Vagina (tissue), 2 donors: ENCODE measurements at regions not wholly inside any gene's neighbourhood (a gene's known extent, or its start where the extent isn't known, plus 50 kb on each side); places are given as distances from the start of the nearest gene placed in this dataset.

Experiments used
- POLR2A ChIP-seq, 2 donors: fragments of 450-650 bp; IDR thresholded peaks; one replicate each; pipeline ENCODE4 v1.6.1; 2017; ENCODE audit warnings: antibody characterized with exemption in 2 of 2, mild to moderate bottlenecking in 2 of 2, moderate library complexity in 2 of 2
- POLR2AphosphoS5 ChIP-seq, 2 donors: sonication (generic); formaldehyde crosslinking; IDR thresholded peaks; one replicate each; pipeline ENCODE4 v1.9.0; 2017; ENCODE audit warnings: antibody characterized with exemption in 2 of 2, mild to moderate bottlenecking in 2 of 2, low read depth in 1 of 2; ENCODE audit not compliant: insufficient read depth in 1 of 2

DNA sequence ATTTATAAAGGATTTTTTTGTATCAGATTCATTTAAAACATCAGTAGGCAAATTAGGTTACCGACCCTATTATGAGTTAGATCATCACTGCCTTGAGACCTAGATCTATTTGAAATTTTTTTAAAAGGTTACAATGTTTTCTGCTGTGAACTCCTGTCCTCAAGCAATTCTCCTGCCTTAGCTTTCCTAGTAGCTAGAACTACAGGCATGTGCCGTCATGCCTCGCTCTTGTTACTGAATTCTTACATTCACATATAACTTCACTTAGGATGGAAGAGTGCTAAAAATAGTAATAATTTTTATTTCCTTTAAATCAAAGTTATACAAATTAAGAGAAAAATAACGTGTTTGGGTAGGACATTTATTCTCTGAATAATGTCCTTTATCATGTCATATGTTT, 75.5 kb upstream of the MAOA start:
- TF ChIP-seq POLR2A (IDR thresholded peaks at IDR 0.05) (no peak), POLR2AphosphoS5 (IDR thresholded peaks at IDR 0.05; ENCODE audit: insufficient read depth in 1 of 2, low read depth in 1 of 2) (no peak)
